ENCODE measurements at regions not wholly inside any gene's neighbourhood (a gene's known extent, or its start where the extent isn't known, plus 50 kb on each side); places are given as distances from the start of the nearest gene placed in this dataset.
A peak's percentile ranks its signal among the peaks of the same experiment; 100 is the strongest.

GRCh38 chr16:85999778-86000177 is 100.8 kb downstream of the IRF8 start:
- Histone ChIP-seq H3K27me3 (no peaks in the 10 kb centered on the region), H3K4me1 (no peaks in the 10 kb centered on the region), H3K9me3 (no peaks in the 10 kb centered on the region), H3K4me3 (no peak overlapping the region), H3K36me3 (no peaks in the 10 kb centered on the region), H3K27ac (no peak overlapping the region)
- TF ChIP-seq CTCF (IDR thresholded peaks at IDR 0.05) = no peak
- TF ChIP-seq POLR2A (IDR thresholded peaks at IDR 0.05) = no peak
- 93% methylated on average over 3 of the region's 4 CpGs for WGBS (ENCODE audit: insufficient coverage, low coverage, low lambda C conversion rate, missing lambda C conversion rate)
- DNase-seq = peak in 1 of 3 donors; percentile 9
- intact Hi-C loops (cut with DNase I) = no loop called here
- no peak for ATAC-seq

GRCh38 chr16:86002178-86002900 is 103.4 kb downstream of the IRF8 start:
- H3K4me3 ChIP-seq = no peak overlapping the region
- H3K9me3 ChIP-seq = no peaks in the 10 kb centered on the region
- TF ChIP-seq POLR2A (IDR thresholded peaks at IDR 0.05) (no peak), CTCF (IDR thresholded peaks at IDR 0.05) (no peak)
- 79% methylated on average over 5 of the region's 6 CpGs for WGBS (ENCODE audit: insufficient coverage, low coverage, low lambda C conversion rate, missing lambda C conversion rate)
- intact Hi-C loops (cut with DNase I) = no loop called here
- H3K27ac ChIP-seq = no peak overlapping the region
- no peaks in the 10 kb centered on the region for H3K36me3 ChIP-seq
- peak in 1 of 3 donors; percentile 0 for DNase-seq
- H3K4me1 ChIP-seq = no peaks in the 10 kb centered on the region
- ATAC-seq = no peak
- H3K27me3 ChIP-seq = no peaks in the 10 kb centered on the region

- H3K9me3 ChIP-seq = no peaks in the 10 kb centered on the region
- H3K36me3 ChIP-seq = no peaks in the 10 kb centered on the region
- intact Hi-C loops (cut with DNase I) = no loop called here
- WGBS (ENCODE audit: insufficient coverage, low coverage, low lambda C conversion rate, missing lambda C conversion rate) = 38% methylated on average over 3 of the region's 3 CpGs
- DNase-seq = no peak
- no peak for ATAC-seq
- no peaks in the 10 kb centered on the region for H3K4me1 ChIP-seq
- H3K27ac ChIP-seq = no peak overlapping the region
- no peak overlapping the region for H3K4me3 ChIP-seq
- TF ChIP-seq POLR2A (IDR thresholded peaks at IDR 0.05) (no peak), CTCF (IDR thresholded peaks at IDR 0.05) (no peak)
- no peaks in the 10 kb centered on the region for H3K27me3 ChIP-seq
These were observed 108.6 kb downstream of the IRF8 start for GRCh38 chr16:86007524-86007923.

GRCh38 chr16:86010680-86011141 is 111.7 kb downstream of the IRF8 start:
- TF ChIP-seq POLR2A (IDR thresholded peaks at IDR 0.05) (no peak), CTCF (IDR thresholded peaks at IDR 0.05) (no peak)
- Histone ChIP-seq H3K27ac (no peak overlapping the region), H3K36me3 (no peaks in the 10 kb centered on the region), H3K9me3 (no peaks in the 10 kb centered on the region), H3K27me3 (no peaks in the 10 kb centered on the region), H3K4me3 (no peak overlapping the region), H3K4me1 (no peaks in the 10 kb centered on the region)
- 48% methylated on average over 5 of the region's 6 CpGs for WGBS (ENCODE audit: insufficient coverage, low coverage, low lambda C conversion rate, missing lambda C conversion rate)
- DNase-seq (no peak), ATAC-seq (no peak)
- intact Hi-C loops (cut with DNase I) = loop anchor here in 1 of 2 donors (10.0 kb wide), 1 partner anchor 196 kb away; no protein-coding TSS in a partner anchor
